ENCODE measurements at regions not wholly inside any gene's neighbourhood (a gene's known extent, or its start where the extent isn't known, plus 50 kb on each side); places are given as distances from the start of the nearest gene placed in this dataset.

- intact Hi-C loops (cut with micrococcal nuclease), result no loop called here
- H3K4me3 ChIP-seq, result no peak overlapping the region
- peaks cover 51% of the 10 kb centered on the region for H3K27me3 ChIP-seq (ENCODE audit: low read depth)
- no peak for DNase-seq
- H3K9me3 ChIP-seq (replicated peaks), result no peaks in the 10 kb centered on the region
- no peak for TF ChIP-seq CTCF (IDR thresholded peaks at IDR 0.05; ENCODE audit: borderline replicate concordance)
- H3K36me3 ChIP-seq, result no peaks in the 10 kb centered on the region
- H3K27ac ChIP-seq (replicated peaks), result no peak overlapping the region
- H3K4me1 ChIP-seq, result peaks cover 18% of the 10 kb centered on the region
These were observed 264.7 kb upstream of the TNRC6C start for GRCh38 chr17:77693776-77694175.

- TF ChIP-seq CTCF (IDR thresholded peaks at IDR 0.05; ENCODE audit: borderline replicate concordance), result no peak
- Histone ChIP-seq H3K27me3 (ENCODE audit: low read depth) (peaks cover 50% of the 10 kb centered on the region), H3K4me3 (no peak overlapping the region), H3K36me3 (no peaks in the 10 kb centered on the region), H3K9me3 (replicated peaks) (no peaks in the 10 kb centered on the region), H3K4me1 (peaks cover 18% of the 10 kb centered on the region), H3K27ac (replicated peaks) (no peak overlapping the region)
- intact Hi-C loops (cut with micrococcal nuclease), result no loop called here
- no peak for DNase-seq
These were observed 263.8 kb upstream of the TNRC6C start for GRCh38 chr17:77694391-77695363.

- H3K36me3 ChIP-seq, result no peaks in the 10 kb centered on the region
- H3K9me3 ChIP-seq (replicated peaks), result no peaks in the 10 kb centered on the region
- no peak for TF ChIP-seq CTCF (IDR thresholded peaks at IDR 0.05; ENCODE audit: borderline replicate concordance)
- H3K4me3 ChIP-seq, result no peak overlapping the region
- intact Hi-C loops (cut with micrococcal nuclease), result no loop called here
- no peak overlapping the region for H3K27ac ChIP-seq (replicated peaks)
- no peak for DNase-seq
- peaks cover 12% of the 10 kb centered on the region for H3K4me1 ChIP-seq
- peaks cover 47% of the 10 kb centered on the region for H3K27me3 ChIP-seq (ENCODE audit: low read depth)
These were observed 263.1 kb upstream of the TNRC6C start for GRCh38 chr17:77695386-77695785.

- peak overlapping the region; percentile 8 for H3K4me3 ChIP-seq
- H3K27ac ChIP-seq (replicated peaks), result no peak overlapping the region
- intact Hi-C loops (cut with micrococcal nuclease), result no loop called here
- H3K36me3 ChIP-seq, result no peaks in the 10 kb centered on the region
- H3K27me3 ChIP-seq (ENCODE audit: low read depth), result peaks cover 47% of the 10 kb centered on the region
- no peaks in the 10 kb centered on the region for H3K9me3 ChIP-seq (replicated peaks)
- peaks cover 4% of the 10 kb centered on the region for H3K4me1 ChIP-seq
- DNase-seq, result no peak
- TF ChIP-seq CTCF (IDR thresholded peaks at IDR 0.05; ENCODE audit: borderline replicate concordance), result no peak
These were observed 262.3 kb upstream of the TNRC6C start for GRCh38 chr17:77696151-77696720.

GRCh38 chr17:77696721-77697460, 261.6 kb upstream of the TNRC6C start:
- Histone ChIP-seq H3K9me3 (replicated peaks) (peaks cover 5% of the 10 kb centered on the region), H3K36me3 (no peaks in the 10 kb centered on the region), H3K27me3 (ENCODE audit: low read depth) (peaks cover 47% of the 10 kb centered on the region), H3K4me3 (peak overlapping the region; percentile 8), H3K4me1 (peaks cover 4% of the 10 kb centered on the region), H3K27ac (replicated peaks) (no peak overlapping the region)
- intact Hi-C loops (cut with micrococcal nuclease), result no loop called here
- no peak for DNase-seq
- no peak for TF ChIP-seq CTCF (IDR thresholded peaks at IDR 0.05; ENCODE audit: borderline replicate concordance)

Measured in left ventricle myocardium inferior (tissue), 1 donor.